Nucleus accumbens (tissue), 56 donors: ENCODE measurements at regions not wholly inside any gene's neighbourhood (a gene's known extent, or its start where the extent isn't known, plus 50 kb on each side); places are given as distances from the start of the nearest gene placed in this dataset.
"Not testable (repeated sequence)": the region's sequence is repeated elsewhere in the genome, so short reads cannot be mapped to it uniquely, and the experiment has no call there.

Source experiments
- DNase-seq, 56 donors: peaks; one replicate each; lab custom pipeline; 2025; lab: John Stamatoyannopoulos, UW

DNA sequence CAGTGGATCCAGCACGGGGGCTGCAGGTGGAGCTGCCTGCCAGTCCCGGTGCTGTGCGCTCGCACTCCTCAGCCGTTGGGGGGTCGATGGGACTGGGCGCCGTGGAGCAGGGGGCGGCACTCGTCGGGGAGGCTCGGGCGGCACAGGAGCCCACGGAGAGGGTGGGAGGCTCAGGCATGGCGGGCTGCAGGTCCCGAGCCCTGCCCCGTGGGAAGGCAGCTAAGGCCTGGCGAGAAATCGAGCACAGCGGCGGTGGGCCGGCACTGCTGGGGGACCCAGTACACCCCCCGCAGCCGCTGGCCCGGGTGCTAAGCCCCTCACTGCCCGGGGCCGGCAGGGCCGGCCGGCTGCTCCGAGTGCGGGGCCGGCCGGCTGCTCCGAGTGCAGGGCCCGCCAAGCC, 52.3 kb upstream of the MARK1 start:
- DNase-seq = not testable (repeated sequence)

DNA sequence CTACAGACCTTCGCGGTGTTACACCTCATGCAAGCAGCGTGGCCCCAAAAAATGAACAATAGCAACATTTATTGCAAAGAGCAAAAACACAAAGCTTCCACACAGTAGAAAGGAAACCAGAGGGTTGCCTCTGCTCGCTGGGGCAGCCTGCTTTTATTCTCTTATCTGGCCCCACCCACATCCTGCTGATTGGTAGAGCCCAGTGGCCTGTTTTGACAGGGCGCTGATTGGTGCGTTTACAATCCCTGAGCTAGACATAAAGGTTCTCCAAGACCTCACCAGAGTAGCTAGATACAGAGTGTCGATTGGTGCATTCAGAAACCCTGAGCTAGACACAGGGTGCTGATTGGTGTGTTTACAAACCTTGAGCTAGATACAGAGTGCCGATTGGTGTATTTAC, 52.8 kb upstream of the MARK1 start:
- DNase-seq = not testable (repeated sequence)

- DNase-seq = no peak
Measured at GRCh38 chr1:220473440-220473839, 54.5 kb upstream of the MARK1 start.

- DNase-seq = no peak
Measured at GRCh38 chr1:220462752-220463151, 65.2 kb upstream of the MARK1 start.

DNA sequence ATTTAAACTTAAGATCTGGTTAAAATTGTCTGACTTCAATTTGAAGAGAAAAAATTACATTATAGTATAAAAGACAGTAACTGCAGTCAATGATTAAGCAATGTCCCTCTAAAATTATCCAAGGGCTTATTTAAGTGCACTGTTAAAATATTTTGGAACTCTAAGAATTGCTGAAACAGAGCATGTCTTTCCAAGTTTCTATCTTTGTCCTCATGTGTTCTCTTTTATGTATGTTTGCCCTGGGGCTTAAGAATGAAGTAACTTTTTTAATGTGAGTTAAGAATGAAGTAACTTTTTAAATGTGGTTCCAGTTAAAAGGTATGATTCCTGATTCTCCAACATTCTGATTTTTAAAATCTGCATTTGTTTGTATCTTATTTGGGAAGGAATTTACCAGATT, 69.0 kb upstream of the MARK1 start:
- DNase-seq = no peak

DNA sequence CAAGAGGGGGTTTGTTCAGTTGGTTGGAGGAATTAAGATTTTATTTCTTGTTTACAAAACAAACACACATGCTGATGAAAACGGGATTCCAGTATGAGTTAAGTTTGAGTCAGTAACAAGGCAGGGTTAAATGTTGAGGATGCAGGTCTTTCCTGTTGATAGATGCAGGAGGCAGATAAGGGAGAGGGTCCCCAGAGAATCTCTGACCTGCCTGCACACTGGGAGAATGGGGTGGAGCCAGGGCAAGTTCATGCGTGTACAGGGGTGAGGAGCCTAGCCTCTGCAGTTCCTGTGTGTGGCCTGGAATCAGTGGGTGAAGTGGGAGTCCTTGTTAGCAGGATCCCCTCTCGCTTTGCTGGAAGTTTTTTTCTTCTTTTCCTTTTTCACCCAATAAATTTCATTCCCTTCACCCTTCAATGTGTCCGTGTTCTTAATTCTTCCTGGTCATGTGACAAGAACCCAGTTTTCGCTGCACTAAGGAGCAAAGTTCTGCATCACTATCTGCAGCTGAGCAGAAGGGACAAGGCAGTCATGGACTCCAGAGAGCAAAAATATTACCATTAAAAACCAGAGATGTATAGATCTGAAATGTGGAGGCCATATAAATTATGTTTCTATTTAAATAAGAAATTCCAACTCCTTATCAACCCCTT, 69.9 kb upstream of the MARK1 start:
- DNase-seq = no peak

DNA sequence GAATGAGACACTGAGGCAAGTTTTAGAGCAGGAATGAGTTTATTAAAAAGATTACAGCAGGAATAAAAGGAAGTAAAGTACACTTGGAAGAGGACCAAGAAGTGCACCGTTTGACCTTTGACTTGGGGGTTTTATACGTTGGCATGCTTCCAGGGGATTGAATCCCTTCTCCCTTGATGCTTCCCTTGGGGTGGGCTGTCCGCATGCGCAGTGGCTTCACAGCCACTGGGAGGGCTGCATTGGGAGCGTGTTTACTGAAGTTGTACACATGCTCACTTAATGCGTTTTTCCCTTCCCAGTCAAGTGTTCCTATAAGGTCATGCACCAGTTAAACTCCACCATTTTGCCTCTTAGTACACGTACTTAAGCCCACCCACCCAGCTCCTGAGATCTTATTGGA, 72.4 kb upstream of the MARK1 start:
- no peak for DNase-seq

- no peak for DNase-seq
Measured at GRCh38 chr1:220454155-220454777, 73.7 kb upstream of the MARK1 start.

GRCh38 chr1:220453371-220453770, 74.6 kb upstream of the MARK1 start:
- no peak for DNase-seq

GRCh38 chr1:220451532-220451931, 76.4 kb upstream of the MARK1 start:
- no peak for DNase-seq

DNA sequence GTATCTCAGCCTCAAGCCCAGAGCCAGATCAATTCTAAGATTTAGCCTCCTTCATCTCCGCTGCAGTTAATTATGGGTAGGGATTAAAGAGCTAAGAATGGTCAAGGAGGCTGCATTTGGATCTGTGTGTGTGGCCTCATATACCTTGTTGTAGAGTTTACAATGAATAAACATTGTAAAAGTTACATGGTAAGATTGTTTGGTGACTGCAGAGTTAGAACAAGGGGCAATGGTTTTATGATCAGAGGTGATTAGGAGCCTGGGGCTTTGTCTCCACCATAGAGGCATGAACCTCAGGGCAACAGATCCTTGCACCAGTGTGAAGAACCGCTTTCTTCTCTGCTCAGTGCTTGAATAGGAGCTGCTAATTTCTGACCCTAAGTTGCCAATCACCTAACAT, 77.0 kb upstream of the MARK1 start:
- DNase-seq = no peak

GRCh38 chr1:220448217-220448616, 79.7 kb upstream of the MARK1 start:
- DNase-seq = no peak

- not testable (repeated sequence) for DNase-seq
Measured at GRCh38 chr1:220444586-220444985, 83.3 kb upstream of the MARK1 start.

GRCh38 chr1:220441211-220441610, 86.7 kb upstream of the MARK1 start:
- DNase-seq = no peak

DNA sequence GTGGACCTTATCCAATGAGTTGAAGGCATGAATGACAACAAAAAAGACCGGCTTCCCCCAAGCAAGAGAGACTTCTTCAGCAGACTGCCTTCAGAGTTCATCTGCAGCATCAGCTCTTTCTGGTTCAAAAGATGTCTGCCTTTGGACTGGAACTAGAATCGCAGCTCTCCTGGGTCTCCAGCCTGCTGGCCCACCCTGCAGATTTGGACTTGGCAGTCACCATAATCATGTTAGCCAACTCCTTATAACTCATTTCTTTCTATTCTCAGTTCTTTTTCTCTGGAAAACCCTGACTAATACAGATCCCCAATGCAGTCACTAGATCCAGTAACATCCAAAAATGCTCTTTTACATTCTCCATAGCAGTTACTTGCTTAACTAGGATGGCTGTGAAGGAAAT, 89.2 kb upstream of the MARK1 start:
- DNase-seq = no peak

- no peak for DNase-seq
Measured at GRCh38 chr1:220432408-220432807, 95.5 kb upstream of the MARK1 start.

DNA sequence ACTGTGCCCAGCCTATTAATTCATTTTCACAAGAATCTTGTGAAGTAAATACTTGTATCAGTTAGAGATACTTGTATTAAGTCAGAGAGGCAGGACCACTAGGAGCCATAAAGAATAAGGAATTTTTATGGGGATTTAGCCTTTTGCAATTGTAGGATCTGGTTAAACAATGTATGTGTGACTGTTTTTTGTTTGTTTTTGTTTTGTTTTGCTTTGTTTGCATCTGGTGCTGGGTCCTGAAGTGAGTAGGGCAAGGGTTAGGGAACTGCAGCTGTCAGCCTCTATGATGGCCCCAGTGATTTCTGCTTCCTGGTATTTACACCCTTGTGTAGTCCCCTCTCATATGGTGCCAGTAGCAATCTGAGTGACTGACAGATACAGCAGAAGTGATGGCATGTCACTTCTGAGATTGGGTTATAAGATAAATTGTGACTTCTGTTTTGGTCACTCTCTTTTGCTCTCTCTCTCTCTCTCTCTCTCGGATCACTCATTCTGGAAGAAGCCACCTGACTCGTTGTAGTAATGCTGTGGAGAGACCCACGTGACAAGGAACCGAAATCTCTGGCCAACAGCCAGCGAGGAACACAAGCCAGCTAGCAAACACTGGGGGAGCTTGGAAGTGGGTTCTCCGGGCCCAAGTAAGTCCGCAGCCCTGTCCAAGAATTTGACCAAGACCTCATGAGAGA, 96.2 kb upstream of the MARK1 start:
- DNase-seq = no peak

- DNase-seq = no peak
Measured at GRCh38 chr1:220430586-220430985, 97.3 kb upstream of the MARK1 start.

DNA sequence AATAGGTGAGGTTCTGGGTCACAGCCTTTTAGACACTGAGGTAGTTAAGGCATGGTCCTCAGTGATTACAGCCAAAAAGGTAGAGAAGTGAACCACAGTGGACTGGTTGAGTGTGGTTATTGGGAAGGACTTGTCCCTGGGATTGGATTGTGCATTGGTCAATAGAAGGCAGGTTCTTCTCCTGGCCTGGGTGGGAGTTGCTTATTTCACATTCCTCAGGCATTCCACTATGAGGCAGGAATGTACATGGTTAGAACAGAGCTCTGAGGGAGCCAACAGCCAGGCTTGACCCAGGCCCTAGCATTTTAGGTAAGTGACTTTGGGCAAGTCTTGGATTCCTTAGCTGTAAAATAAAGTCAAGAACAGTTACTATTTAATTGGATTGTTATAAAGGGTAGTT, 97.9 kb upstream of the MARK1 start:
- DNase-seq = no peak

DNA sequence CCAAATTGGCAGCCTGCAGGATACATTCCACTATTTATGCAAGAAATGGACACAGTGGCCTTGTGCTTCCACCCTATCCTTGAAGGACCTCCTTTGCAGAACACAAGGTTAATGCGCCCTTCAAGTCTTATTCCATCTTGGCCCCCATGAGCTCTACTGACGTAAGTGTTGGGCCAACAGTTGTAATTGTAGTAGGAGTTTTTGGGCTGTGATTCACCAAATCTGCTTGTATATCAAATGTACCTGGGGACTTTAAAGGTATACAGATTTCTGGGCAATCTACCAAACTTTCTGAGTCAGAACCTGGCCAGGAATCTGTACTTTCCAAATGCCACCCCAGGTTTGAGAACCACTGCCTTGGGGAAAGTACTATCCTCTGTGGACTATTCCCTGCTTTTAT, 100.9 kb upstream of the MARK1 start:
- DNase-seq = no peak

DNA sequence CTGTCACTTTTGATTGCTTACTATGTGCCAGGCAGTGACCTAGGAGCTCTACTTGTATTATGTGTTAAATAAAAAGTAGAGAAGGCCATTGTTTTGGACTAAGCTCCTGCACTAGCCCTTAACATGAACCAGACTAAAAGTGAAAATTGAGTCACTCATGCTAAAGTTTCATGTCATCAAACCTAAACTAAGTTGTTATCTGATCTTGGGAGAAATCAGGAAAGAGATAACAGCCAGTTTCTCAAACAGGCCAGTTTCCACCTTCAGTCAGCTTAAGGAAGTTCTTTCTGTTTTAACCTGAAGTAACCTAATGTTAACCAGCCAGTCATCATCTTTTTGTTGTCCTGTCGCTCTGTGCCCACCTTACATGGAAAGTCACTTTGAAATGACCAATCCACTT, 102.1 kb upstream of the MARK1 start:
- no peak for DNase-seq

GRCh38 chr1:220421508-220421907, 106.4 kb upstream of the MARK1 start:
- no peak for DNase-seq
